Common myeloid progenitor, CD34-positive (primary cell): ENCODE measurements at regions not wholly inside any gene's neighbourhood (a gene's known extent, or its start where the extent isn't known, plus 50 kb on each side); places are given as distances from the start of the nearest gene placed in this dataset.
"Not testable (repeated sequence)": the region's sequence is repeated elsewhere in the genome, so short reads cannot be mapped to it uniquely, and the experiment has no call there.

ENCODE experiments used
- CTCF ChIA-PET: fragments of 350-600 bp; sonication (Branson Sonifier 250); formaldehyde crosslinking; loops from one replicate; lab custom pipeline; 2021; ENCODE audit warnings: antibody characterized with exemption; lab: Charles Lee
- POLR2A ChIA-PET: fragments of 350-600 bp; sonication (Branson Sonifier 250); formaldehyde crosslinking; loops from one replicate; lab custom pipeline; 2021; ENCODE audit warnings: antibody characterized with exemption; lab: Charles Lee
- DNase-seq, 3 donors: peaks; one replicate each; pipeline versions ENCODE4 v3.0.0 to v3.0.0-alpha.2; 2013
- H3K27ac ChIP-seq, 2 experiments: 1 replicate in 1 of 2; 2 replicates in 1 of 2; pipeline ENCODE4 v1.7.0; 2013; ENCODE audit warnings: inconsistent platforms in 2 of 2, low read length in 2 of 2, mild to moderate bottlenecking in 2 of 2, low read depth in 1 of 2, moderate library complexity in 1 of 2; ENCODE audit not compliant: severe bottlenecking in 2 of 2, insufficient read depth in 1 of 2, poor library complexity in 1 of 2
- H3K27me3 ChIP-seq, 5 experiments: replicated peaks in 2 of 5; 1 replicate in 3 of 5; 2 replicates in 2 of 5; pipeline versions ENCODE4 v1.6.1 to v1.7.0; 2013; ENCODE audit warnings: low read length in 4 of 5, mild to moderate bottlenecking in 2 of 5, moderate library complexity in 2 of 5, inconsistent platforms in 1 of 5; ENCODE audit not compliant: insufficient read depth in 5 of 5, control insufficient read depth in 4 of 5
- H3K36me3 ChIP-seq, 4 experiments: 1 replicate in 2 of 4; 2 replicates in 2 of 4; pipeline versions ENCODE4 v1.6.1 to v1.7.0; 2013; ENCODE audit warnings: low read length in 3 of 4, control low read depth in 1 of 4, mild to moderate bottlenecking in 1 of 4; ENCODE audit not compliant: control insufficient read depth in 4 of 4, insufficient read depth in 4 of 4
- H3K4me1 ChIP-seq, 4 experiments: 1 replicate in 3 of 4; 2 replicates in 1 of 4; pipeline versions ENCODE4 v1.6.1 to v1.7.1; 2013; ENCODE audit warnings: low read length in 3 of 4, mild to moderate bottlenecking in 3 of 4, control low read depth in 1 of 4, inconsistent platforms in 1 of 4, moderate library complexity in 1 of 4; ENCODE audit not compliant: control insufficient read depth in 4 of 4, insufficient read depth in 4 of 4; ENCODE audit errors: control extremely low read depth in 1 of 4
- H3K4me3 ChIP-seq, 7 experiments: 1 replicate in 4 of 7; 2 replicates in 3 of 7; pipeline versions ENCODE4 v1.5.1 to v1.7.0; 2013; ENCODE audit warnings: mild to moderate bottlenecking in 7 of 7, low read length in 6 of 7, moderate library complexity in 6 of 7, inconsistent platforms in 2 of 7, low read depth in 2 of 7, control low read depth in 1 of 7; ENCODE audit not compliant: insufficient read depth in 4 of 7, control insufficient read depth in 1 of 7; ENCODE audit errors: extremely low read depth in 1 of 7
- H3K9me3 ChIP-seq, 5 experiments: 1 replicate in 4 of 5; 2 replicates in 1 of 5; pipeline versions ENCODE4 v1.6.1 to v1.7.1; 2013; ENCODE audit warnings: low read length in 4 of 5, mild to moderate bottlenecking in 2 of 5, inconsistent platforms in 1 of 5, low read depth in 1 of 5, moderate library complexity in 1 of 5; ENCODE audit not compliant: control insufficient read depth in 4 of 5, insufficient read depth in 2 of 5; ENCODE audit errors: control extremely low read depth in 1 of 5
- WGBS: methylation state at CpG from one replicate; pipeline ENCODE4 v1.1.5; 2013; ENCODE audit not compliant: insufficient coverage; 5-methylcytosine and 5-hydroxymethylcytosine counted together

- DNase-seq: no peak
- ChIA-PET POLR2A (no interaction called here), CTCF (no interaction called here)
- Histone ChIP-seq H3K4me1 (no peaks in the 10 kb centered on the region), H3K27ac (no peak overlapping the region), H3K27me3 (peaks cover 0 to 7% (median 0%) of the 10 kb centered on the region in 5 experiments), H3K36me3 (no peaks in the 10 kb centered on the region), H3K9me3 (peaks cover 0 to 4% (median 3%) of the 10 kb centered on the region in 5 experiments), H3K4me3 (no peak overlapping the region)
- WGBS: 92% methylated on average over 3 of the region's 3 CpGs
These were observed 91.6 kb downstream of the CMC2 start for GRCh38 chr16:80915079-80915450.

- over 99% methylated on average over 8 of the region's 10 CpGs for WGBS
These were observed 92.2 kb downstream of the CMC2 start for GRCh38 chr16:80914379-80915078.

GRCh38 chr16:80913397-80913796, 93.3 kb downstream of the CMC2 start:
- no peak overlapping the region for H3K27ac ChIP-seq
- WGBS: no CpG with 5 or more reads among the region's 4 CpGs
- peaks cover 0 to 4% (median 3%) of the 10 kb centered on the region in 5 experiments for H3K9me3 ChIP-seq
- ChIA-PET CTCF (interaction anchor here (1.0 kb wide), 1 partner anchor 35 kb away, joined by 3 read pairs; no protein-coding TSS in a partner anchor), POLR2A (no interaction called here)
- peaks cover 0 to 9% (median 0%) of the 10 kb centered on the region in 5 experiments for H3K27me3 ChIP-seq
- H3K4me1 ChIP-seq: no peaks in the 10 kb centered on the region
- H3K36me3 ChIP-seq: no peaks in the 10 kb centered on the region
- no peak overlapping the region for H3K4me3 ChIP-seq
- DNase-seq: no peak

More at GRCh38 chr16:80914379-80915078, 92.2 kb downstream of the CMC2 start:
- ChIA-PET POLR2A (no interaction called here), CTCF (no interaction called here)
- Histone ChIP-seq H3K27ac (no peak overlapping the region), H3K4me3 (no peak overlapping the region), H3K36me3 (no peaks in the 10 kb centered on the region), H3K9me3 (peaks cover 0 to 4% (median 3%) of the 10 kb centered on the region in 5 experiments), H3K27me3 (peaks cover 0 to 7% (median 0%) of the 10 kb centered on the region in 5 experiments), H3K4me1 (no peaks in the 10 kb centered on the region)
- no peak for DNase-seq

GRCh38 chr16:80912651-80913050, 94.0 kb downstream of the CMC2 start:
- Histone ChIP-seq H3K27me3 (peaks cover 0 to 9% (median 0%) of the 10 kb centered on the region in 5 experiments), H3K9me3 (peaks cover 0 to 4% (median 3%) of the 10 kb centered on the region in 5 experiments), H3K4me3 (no peak overlapping the region), H3K27ac (no peak overlapping the region), H3K36me3 (no peaks in the 10 kb centered on the region), H3K4me1 (no peaks in the 10 kb centered on the region)
- DNase-seq: no peak
- POLR2A ChIA-PET: no interaction called here
- WGBS: 83% methylated on average over 1 of the region's 4 CpGs
- CTCF ChIA-PET: interaction anchor here (1.0 kb wide), 1 partner anchor 36 kb away, joined by 3 read pairs; no protein-coding TSS in a partner anchor

GRCh38 chr16:80910434-80910833, 96.3 kb downstream of the CMC2 start:
- Histone ChIP-seq H3K27me3 (peaks cover 0 to 7% (median 0%) of the 10 kb centered on the region in 5 experiments), H3K27ac (no peak overlapping the region), H3K36me3 (no peaks in the 10 kb centered on the region), H3K4me1 (no peaks in the 10 kb centered on the region), H3K9me3 (peaks cover 0 to 4% (median 3%) of the 10 kb centered on the region in 5 experiments), H3K4me3 (no peak overlapping the region)
- POLR2A ChIA-PET: no interaction called here
- no peak for DNase-seq
- CTCF ChIA-PET: interaction anchor here (1.5 kb wide), 1 partner anchor 13 kb away, joined by 5 read pairs; no protein-coding TSS in a partner anchor
- WGBS: 100% methylated on average over 1 of the region's 2 CpGs

- Histone ChIP-seq H3K27me3 (peaks cover 0 to 7% (median 0%) of the 10 kb centered on the region in 5 experiments), H3K4me3 (no peak overlapping the region), H3K27ac (no peak overlapping the region), H3K4me1 (no peaks in the 10 kb centered on the region), H3K9me3 (peaks cover 0 to 4% (median 3%) of the 10 kb centered on the region in 5 experiments), H3K36me3 (no peaks in the 10 kb centered on the region)
- ChIA-PET CTCF (interaction anchor here (1.5 kb wide), 1 partner anchor 14 kb away, joined by 5 read pairs; no protein-coding TSS in a partner anchor), POLR2A (no interaction called here)
- WGBS: 44% methylated on average over 2 of the region's 3 CpGs
- no peak for DNase-seq
These were observed 97.0 kb downstream of the CMC2 start for GRCh38 chr16:80909720-80910119.

GRCh38 chr16:80906169-80906568, 100.5 kb downstream of the CMC2 start:
- DNase-seq, POLR2A ChIA-PET, CTCF ChIA-PET, H3K27me3 ChIP-seq, H3K4me1 ChIP-seq, H3K9me3 ChIP-seq, H3K4me3 ChIP-seq, H3K36me3 ChIP-seq, H3K27ac ChIP-seq: not testable (repeated sequence)
- no CpG with 5 or more reads among the region's 2 CpGs for WGBS
